Testis (tissue), 2 donors: ENCODE measurements at regions not wholly inside any gene's neighbourhood (a gene's known extent, or its start where the extent isn't known, plus 50 kb on each side); places are given as distances from the start of the nearest gene placed in this dataset.

Experiments used
- DNase-seq: peaks from one replicate; pipeline ENCODE4 v3.0.0-alpha.2; 2019
- H3K27ac ChIP-seq, 2 donors: fragments of 200-600 bp; sonication (generic); one replicate each; pipeline ENCODE4 v1.5.1; 2019
- H3K27me3 ChIP-seq: fragments of 200-600 bp; sonication (generic); one replicate; pipeline ENCODE4 v1.5.1; 2019
- H3K36me3 ChIP-seq: fragments of 200-600 bp; sonication (generic); one replicate; pipeline ENCODE4 v1.5.1; 2017; ENCODE audit warnings: low read depth; ENCODE audit errors: missing control alignments
- H3K4me1 ChIP-seq: fragments of 200-600 bp; sonication (generic); one replicate; pipeline ENCODE4 v1.5.1; 2019
- H3K4me3 ChIP-seq, 2 donors: fragments of 200-600 bp; sonication (generic); one replicate each; pipeline ENCODE4 v1.5.1; 2017 to 2019
- H3K9me3 ChIP-seq: fragments of 200-600 bp; sonication (generic); one replicate; pipeline ENCODE4 v1.5.1; 2017
- POLR2A ChIP-seq: fragments of 450-650 bp; IDR thresholded peaks from one replicate; pipeline ENCODE4 v1.6.1; 2017; ENCODE audit warnings: antibody characterized with exemption, mild to moderate bottlenecking, moderate library complexity
- WGBS, 2 donors: methylation state at CpG; one replicate each; pipeline ENCODE4 v1.1.5; 2018; 5-methylcytosine and 5-hydroxymethylcytosine counted together
- intact Hi-C: fragments of 100-400 bp; cut with DNase I; formaldehyde crosslinking; loops from one replicate; pipeline ENCODE4 v1.15.1; 2023; ENCODE audit warnings: low total_unique reads
- TF ChIP-seq, protein P1 (sequence below), 3 experiments: fragments of 450-650 bp in 2 of 3; fragments of 200-600 bp in 1 of 3; sonication (generic) in 1 of 3; IDR thresholded peaks; one replicate each; pipeline ENCODE4 v1.5.1; 2016 to 2019; ENCODE audit warnings: antibody characterized with exemption in 3 of 3, mild to moderate bottlenecking in 2 of 3, moderate library complexity in 1 of 3

GRCh38 chr22:49593509-49593908 is 234.2 kb downstream of the BRD1 start:
- no peaks in the 10 kb centered on the region for H3K9me3 ChIP-seq
- no peak overlapping the region for H3K4me3 ChIP-seq
- no peaks in the 10 kb centered on the region for H3K27me3 ChIP-seq
- H3K4me1 ChIP-seq = no peaks in the 10 kb centered on the region
- H3K27ac ChIP-seq = no peak overlapping the region
- intact Hi-C loops = no loop called here
- H3K36me3 ChIP-seq = no peaks in the 10 kb centered on the region
- no peak for TF ChIP-seq POLR2A
- TF ChIP-seq, protein P1, sequence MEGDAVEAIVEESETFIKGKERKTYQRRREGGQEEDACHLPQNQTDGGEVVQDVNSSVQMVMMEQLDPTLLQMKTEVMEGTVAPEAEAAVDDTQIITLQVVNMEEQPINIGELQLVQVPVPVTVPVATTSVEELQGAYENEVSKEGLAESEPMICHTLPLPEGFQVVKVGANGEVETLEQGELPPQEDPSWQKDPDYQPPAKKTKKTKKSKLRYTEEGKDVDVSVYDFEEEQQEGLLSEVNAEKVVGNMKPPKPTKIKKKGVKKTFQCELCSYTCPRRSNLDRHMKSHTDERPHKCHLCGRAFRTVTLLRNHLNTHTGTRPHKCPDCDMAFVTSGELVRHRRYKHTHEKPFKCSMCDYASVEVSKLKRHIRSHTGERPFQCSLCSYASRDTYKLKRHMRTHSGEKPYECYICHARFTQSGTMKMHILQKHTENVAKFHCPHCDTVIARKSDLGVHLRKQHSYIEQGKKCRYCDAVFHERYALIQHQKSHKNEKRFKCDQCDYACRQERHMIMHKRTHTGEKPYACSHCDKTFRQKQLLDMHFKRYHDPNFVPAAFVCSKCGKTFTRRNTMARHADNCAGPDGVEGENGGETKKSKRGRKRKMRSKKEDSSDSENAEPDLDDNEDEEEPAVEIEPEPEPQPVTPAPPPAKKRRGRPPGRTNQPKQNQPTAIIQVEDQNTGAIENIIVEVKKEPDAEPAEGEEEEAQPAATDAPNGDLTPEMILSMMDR (IDR thresholded peaks at IDR 0.05) = no peak
- 80 to 95% methylated on average over 1 to 7 of the region's 7 CpGs for WGBS, 2 donors
- no peak for DNase-seq

DNA sequence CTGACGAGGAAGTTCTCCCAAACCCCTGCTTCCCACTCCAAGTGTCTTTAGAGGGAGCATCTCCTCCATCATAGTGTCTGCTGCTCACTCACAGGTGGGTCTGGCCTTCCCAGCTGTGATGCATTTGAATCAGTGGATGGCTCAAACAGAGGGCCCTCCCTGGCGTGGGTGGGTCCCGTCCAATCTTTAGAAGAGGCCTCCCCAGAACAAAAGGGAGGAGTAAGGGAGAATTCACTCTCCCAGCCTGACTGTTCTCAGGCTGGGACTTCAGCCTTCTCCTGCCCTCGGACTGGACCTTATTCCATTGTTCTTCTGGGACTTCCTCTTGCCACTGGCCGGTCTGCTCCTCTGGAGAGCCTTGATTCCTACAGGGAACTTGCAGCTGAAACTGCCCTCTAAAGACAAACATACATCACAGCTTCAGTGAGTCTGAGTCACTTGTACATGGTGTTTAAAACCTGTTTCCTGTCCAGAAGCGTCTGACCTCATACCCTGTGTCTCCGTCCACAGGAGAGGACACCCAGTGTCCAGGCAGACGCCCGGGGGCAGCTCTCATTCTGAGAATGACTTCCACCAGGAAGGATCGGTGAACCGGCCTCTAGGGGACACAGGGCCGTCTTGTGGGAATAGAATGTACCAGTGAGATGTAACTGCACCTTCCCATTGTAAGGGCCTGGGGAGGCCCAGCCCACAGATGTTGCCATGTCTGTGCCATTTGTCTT is 234.7 kb downstream of the BRD1 start:
- no peaks in the 10 kb centered on the region for H3K27me3 ChIP-seq
- DNase-seq = no peak
- H3K9me3 ChIP-seq = no peaks in the 10 kb centered on the region
- no peak for TF ChIP-seq POLR2A
- TF ChIP-seq, protein P1 (IDR thresholded peaks at IDR 0.05) = no peak
- H3K36me3 ChIP-seq = no peaks in the 10 kb centered on the region
- no peaks in the 10 kb centered on the region for H3K4me1 ChIP-seq
- no peak overlapping the region for H3K27ac ChIP-seq
- no peak overlapping the region for H3K4me3 ChIP-seq
- 73 to 82% methylated on average over 12 of the region's 12 CpGs for WGBS, 2 donors
- intact Hi-C loops = no loop called here

GRCh38 chr22:49590851-49591445 is 236.7 kb downstream of the BRD1 start:
- 83 to 91% methylated on average over 9 to 17 of the region's 17 CpGs for WGBS, 2 donors
- DNase-seq = no peak
- Histone ChIP-seq H3K4me3 (no peak overlapping the region), H3K27me3 (no peaks in the 10 kb centered on the region), H3K36me3 (no peaks in the 10 kb centered on the region), H3K9me3 (no peaks in the 10 kb centered on the region), H3K4me1 (no peaks in the 10 kb centered on the region), H3K27ac (no peak overlapping the region)
- intact Hi-C loops = no loop called here
- TF ChIP-seq, protein P1 (IDR thresholded peaks at IDR 0.05) = no peak
- no peak for TF ChIP-seq POLR2A

DNA sequence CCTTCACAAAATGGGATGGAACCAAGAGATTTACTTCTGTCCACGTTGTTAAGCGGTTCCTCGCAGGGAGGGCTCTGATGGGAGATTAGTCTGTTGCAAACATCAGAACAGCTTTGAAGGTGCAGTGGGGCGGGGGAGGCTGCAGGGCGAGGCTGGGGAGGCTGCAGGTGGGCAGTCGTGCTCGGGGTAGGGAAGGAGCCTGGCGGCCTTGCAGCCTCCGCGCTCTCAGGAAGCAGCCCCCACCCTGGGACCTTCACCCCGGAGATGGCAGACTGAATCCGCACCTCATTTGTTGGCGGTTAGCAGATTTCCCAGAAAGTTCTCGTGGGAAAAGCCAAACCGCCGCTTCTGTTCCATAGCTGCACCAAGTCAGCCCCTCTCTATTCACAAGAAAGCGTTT is 237.3 kb downstream of the BRD1 start:
- TF ChIP-seq, protein P1 (IDR thresholded peaks at IDR 0.05) = no peak
- TF ChIP-seq POLR2A = no peak
- H3K9me3 ChIP-seq = no peaks in the 10 kb centered on the region
- H3K4me1 ChIP-seq = no peaks in the 10 kb centered on the region
- intact Hi-C loops = no loop called here
- H3K27me3 ChIP-seq = no peaks in the 10 kb centered on the region
- no peaks in the 10 kb centered on the region for H3K36me3 ChIP-seq
- no peak overlapping the region for H3K27ac ChIP-seq
- H3K4me3 ChIP-seq = no peak overlapping the region
- no peak for DNase-seq
- 75 to 86% methylated on average over 16 to 17 of the region's 17 CpGs for WGBS, 2 donors

DNA sequence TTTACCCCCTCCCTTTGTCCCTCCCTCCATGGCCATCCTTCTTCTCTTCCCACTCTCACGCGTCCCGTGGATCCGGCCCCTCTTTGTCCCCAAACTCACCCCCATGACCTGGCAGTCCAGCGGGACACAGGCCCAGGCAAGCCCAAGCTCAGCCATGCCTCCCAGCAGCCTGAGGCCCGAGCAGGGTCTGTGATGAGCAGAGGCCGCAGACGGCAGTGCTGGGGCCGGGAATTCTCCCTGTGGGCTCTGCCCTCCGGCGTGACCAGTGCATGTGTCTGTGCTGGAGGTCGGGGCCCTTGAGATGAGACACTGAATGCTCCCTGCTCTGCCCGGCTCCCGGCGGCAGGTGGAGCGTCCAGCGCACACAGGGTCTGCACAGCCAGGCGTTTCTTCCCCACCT is 237.9 kb downstream of the BRD1 start:
- no peak for DNase-seq
- Histone ChIP-seq H3K4me3 (no peak overlapping the region), H3K36me3 (no peaks in the 10 kb centered on the region), H3K4me1 (no peaks in the 10 kb centered on the region), H3K27me3 (no peaks in the 10 kb centered on the region), H3K9me3 (no peaks in the 10 kb centered on the region), H3K27ac (no peak overlapping the region)
- WGBS, 2 donors = 80 to 90% methylated on average over 16 to 18 of the region's 18 CpGs
- intact Hi-C loops = no loop called here
- TF ChIP-seq, protein P1 (IDR thresholded peaks at IDR 0.05) = no peak
- no peak for TF ChIP-seq POLR2A
